ENCODE measurements at regions not wholly inside any gene's neighbourhood (a gene's known extent, or its start where the extent isn't known, plus 50 kb on each side); places are given as distances from the start of the nearest gene placed in this dataset.

GRCh38 chrX:12021698-12022097 lies 116.6 kb upstream of the FRMPD4 start:
- TF ChIP-seq, protein P1, sequence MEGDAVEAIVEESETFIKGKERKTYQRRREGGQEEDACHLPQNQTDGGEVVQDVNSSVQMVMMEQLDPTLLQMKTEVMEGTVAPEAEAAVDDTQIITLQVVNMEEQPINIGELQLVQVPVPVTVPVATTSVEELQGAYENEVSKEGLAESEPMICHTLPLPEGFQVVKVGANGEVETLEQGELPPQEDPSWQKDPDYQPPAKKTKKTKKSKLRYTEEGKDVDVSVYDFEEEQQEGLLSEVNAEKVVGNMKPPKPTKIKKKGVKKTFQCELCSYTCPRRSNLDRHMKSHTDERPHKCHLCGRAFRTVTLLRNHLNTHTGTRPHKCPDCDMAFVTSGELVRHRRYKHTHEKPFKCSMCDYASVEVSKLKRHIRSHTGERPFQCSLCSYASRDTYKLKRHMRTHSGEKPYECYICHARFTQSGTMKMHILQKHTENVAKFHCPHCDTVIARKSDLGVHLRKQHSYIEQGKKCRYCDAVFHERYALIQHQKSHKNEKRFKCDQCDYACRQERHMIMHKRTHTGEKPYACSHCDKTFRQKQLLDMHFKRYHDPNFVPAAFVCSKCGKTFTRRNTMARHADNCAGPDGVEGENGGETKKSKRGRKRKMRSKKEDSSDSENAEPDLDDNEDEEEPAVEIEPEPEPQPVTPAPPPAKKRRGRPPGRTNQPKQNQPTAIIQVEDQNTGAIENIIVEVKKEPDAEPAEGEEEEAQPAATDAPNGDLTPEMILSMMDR (conservative IDR thresholded peaks at IDR 0.05; ENCODE audit: low read depth, low read length), result no peak
- H3K4me3 ChIP-seq (ENCODE audit: low read depth, low read length), result no peak overlapping the region
- no peak for DNase-seq (ENCODE audit: low read depth)

DNA sequence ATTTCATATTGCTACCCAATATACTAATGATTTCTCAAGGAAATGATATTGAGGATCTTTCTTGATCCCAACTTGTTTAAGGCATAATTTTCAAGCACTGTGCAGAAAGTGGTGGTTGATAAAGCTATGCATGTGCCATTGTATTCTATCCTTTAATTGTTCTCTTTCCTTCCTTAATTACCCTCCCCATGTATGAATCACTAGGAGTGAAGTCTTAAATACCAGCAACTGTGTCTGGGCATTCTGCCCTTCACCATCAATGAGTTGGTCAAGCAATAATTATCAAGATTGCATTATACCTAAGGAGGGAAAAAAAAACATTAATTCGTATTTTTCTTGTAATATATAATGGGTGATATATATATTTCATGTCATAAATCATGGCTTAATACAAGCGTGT lies 111.8 kb upstream of the FRMPD4 start:
- H3K4me3 ChIP-seq (ENCODE audit: low read depth, low read length), result no peak overlapping the region
- DNase-seq (ENCODE audit: low read depth), result no peak
- TF ChIP-seq, protein P1 (conservative IDR thresholded peaks at IDR 0.05; ENCODE audit: low read depth, low read length), result no peak

GRCh38 chrX:12032082-12032481 lies 106.2 kb upstream of the FRMPD4 start:
- H3K4me3 ChIP-seq (ENCODE audit: low read depth, low read length), result no peak overlapping the region
- no peak for DNase-seq (ENCODE audit: low read depth)
- TF ChIP-seq, protein P1 (conservative IDR thresholded peaks at IDR 0.05; ENCODE audit: low read depth, low read length), result no peak

GRCh38 chrX:12034741-12035140 lies 103.5 kb upstream of the FRMPD4 start:
- DNase-seq (ENCODE audit: low read depth), result no peak
- H3K4me3 ChIP-seq (ENCODE audit: low read depth, low read length), result no peak overlapping the region
- TF ChIP-seq, protein P1 (conservative IDR thresholded peaks at IDR 0.05; ENCODE audit: low read depth, low read length), result no peak

- TF ChIP-seq, protein P1 (conservative IDR thresholded peaks at IDR 0.05; ENCODE audit: low read depth, low read length), result no peak
- no peak for DNase-seq (ENCODE audit: low read depth)
- no peak overlapping the region for H3K4me3 ChIP-seq (ENCODE audit: low read depth, low read length)
Measured at GRCh38 chrX:12042615-12043014, 95.7 kb upstream of the FRMPD4 start.

DNA sequence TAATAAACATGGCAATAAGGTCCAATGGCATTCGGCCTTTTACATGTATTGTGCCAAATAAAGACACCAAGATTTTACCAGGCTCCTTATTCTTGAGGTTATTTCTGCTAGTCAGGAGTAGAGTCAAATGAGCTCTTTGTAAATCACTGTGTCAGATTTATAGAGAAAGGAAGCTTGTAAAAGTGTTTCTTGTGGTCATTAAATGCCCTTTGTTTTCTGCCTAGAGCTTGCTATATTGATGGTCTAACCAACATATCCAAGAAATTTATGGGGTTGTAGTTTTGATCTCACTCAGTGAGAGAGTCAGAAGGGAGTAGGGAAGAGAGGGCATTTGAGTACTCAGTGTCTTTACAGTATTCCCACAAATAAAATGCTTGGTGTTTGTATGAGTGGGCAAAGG lies 86.2 kb upstream of the FRMPD4 start:
- DNase-seq (ENCODE audit: low read depth), result no peak
- no peak overlapping the region for H3K4me3 ChIP-seq (ENCODE audit: low read depth, low read length)
- TF ChIP-seq, protein P1 (conservative IDR thresholded peaks at IDR 0.05; ENCODE audit: low read depth, low read length), result no peak

GRCh38 chrX:12058087-12058486 lies 80.2 kb upstream of the FRMPD4 start:
- DNase-seq (ENCODE audit: low read depth), result no peak
- TF ChIP-seq, protein P1 (conservative IDR thresholded peaks at IDR 0.05; ENCODE audit: low read depth, low read length), result no peak
- H3K4me3 ChIP-seq (ENCODE audit: low read depth, low read length), result no peak overlapping the region
